ENCODE measurements at regions not wholly inside any gene's neighbourhood (a gene's known extent, or its start where the extent isn't known, plus 50 kb on each side); places are given as distances from the start of the nearest gene placed in this dataset.

- Mint-ChIP-seq H3K4me3 (ENCODE audit: unreplicated experiment) (no peak overlapping the region), H3K9me3 (ENCODE audit: low read depth) (peaks cover 16% of the 10 kb centered on the region), H3K4me1 (ENCODE audit: low read depth) (peaks cover 6% of the 10 kb centered on the region), H3K27ac (ENCODE audit: unreplicated experiment) (no peak overlapping the region), H3K36me3 (ENCODE audit: low read depth) (no peaks in the 10 kb centered on the region), H3K27me3 (ENCODE audit: low read depth) (no peaks in the 10 kb centered on the region)
- DNase-seq (ENCODE audit: low spot score), result no peak
- TF ChIP-seq, protein P1, sequence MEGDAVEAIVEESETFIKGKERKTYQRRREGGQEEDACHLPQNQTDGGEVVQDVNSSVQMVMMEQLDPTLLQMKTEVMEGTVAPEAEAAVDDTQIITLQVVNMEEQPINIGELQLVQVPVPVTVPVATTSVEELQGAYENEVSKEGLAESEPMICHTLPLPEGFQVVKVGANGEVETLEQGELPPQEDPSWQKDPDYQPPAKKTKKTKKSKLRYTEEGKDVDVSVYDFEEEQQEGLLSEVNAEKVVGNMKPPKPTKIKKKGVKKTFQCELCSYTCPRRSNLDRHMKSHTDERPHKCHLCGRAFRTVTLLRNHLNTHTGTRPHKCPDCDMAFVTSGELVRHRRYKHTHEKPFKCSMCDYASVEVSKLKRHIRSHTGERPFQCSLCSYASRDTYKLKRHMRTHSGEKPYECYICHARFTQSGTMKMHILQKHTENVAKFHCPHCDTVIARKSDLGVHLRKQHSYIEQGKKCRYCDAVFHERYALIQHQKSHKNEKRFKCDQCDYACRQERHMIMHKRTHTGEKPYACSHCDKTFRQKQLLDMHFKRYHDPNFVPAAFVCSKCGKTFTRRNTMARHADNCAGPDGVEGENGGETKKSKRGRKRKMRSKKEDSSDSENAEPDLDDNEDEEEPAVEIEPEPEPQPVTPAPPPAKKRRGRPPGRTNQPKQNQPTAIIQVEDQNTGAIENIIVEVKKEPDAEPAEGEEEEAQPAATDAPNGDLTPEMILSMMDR (IDR thresholded peaks at IDR 0.05), result no peak
Measured at GRCh38 chr4:156242390-156242789, 288.7 kb upstream of the CTSO start.

DNA sequence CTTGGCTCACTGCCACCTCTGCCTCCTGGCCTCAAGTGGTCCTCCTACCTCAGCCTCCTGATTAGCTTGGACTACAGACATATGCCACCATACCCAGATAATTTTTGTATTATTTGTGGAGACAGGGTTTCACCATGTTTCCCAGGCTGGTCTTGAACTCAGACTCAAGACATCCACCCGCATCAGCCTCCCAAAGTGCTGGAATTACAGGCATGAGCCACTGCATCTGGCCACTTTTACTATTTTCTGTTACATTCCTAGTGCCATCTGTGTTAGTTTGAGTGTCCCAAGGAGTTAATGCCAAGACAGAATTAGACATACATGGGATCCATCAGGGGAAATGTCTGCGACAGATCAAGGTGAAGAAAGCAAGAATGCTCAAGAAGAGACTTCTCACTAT lies 288.2 kb upstream of the CTSO start:
- peaks cover 6% of the 10 kb centered on the region for H3K4me1 Mint-ChIP-seq (ENCODE audit: low read depth)
- no peak overlapping the region for H3K27ac Mint-ChIP-seq (ENCODE audit: unreplicated experiment)
- H3K27me3 Mint-ChIP-seq (ENCODE audit: low read depth), result no peaks in the 10 kb centered on the region
- DNase-seq (ENCODE audit: low spot score), result no peak
- H3K4me3 Mint-ChIP-seq (ENCODE audit: unreplicated experiment), result no peak overlapping the region
- TF ChIP-seq, protein P1 (IDR thresholded peaks at IDR 0.05), result no peak
- peaks cover 16% of the 10 kb centered on the region for H3K9me3 Mint-ChIP-seq (ENCODE audit: low read depth)
- no peaks in the 10 kb centered on the region for H3K36me3 Mint-ChIP-seq (ENCODE audit: low read depth)

DNA sequence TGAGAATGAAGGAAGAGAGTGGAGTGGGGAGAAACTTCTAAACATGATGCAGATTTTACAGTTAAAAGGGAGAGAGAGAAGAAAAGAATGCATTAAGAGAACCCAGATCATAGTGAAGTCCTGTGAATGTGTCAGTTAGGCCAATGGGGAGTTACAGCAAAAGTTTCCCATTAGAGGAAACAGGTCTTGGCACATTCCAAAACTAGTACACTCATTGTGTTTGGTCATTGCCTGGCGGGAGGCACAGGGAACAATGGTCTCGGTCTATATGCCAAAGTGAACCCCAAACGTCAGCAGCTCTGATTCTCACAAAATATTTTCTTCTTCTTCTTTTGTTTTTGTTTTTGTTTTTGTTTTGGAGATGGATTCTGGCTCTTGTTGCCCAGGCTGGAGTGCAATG lies 284.5 kb upstream of the CTSO start:
- Mint-ChIP-seq H3K4me1 (ENCODE audit: low read depth) (peaks cover 6% of the 10 kb centered on the region), H3K27ac (ENCODE audit: unreplicated experiment) (no peak overlapping the region), H3K9me3 (ENCODE audit: low read depth) (peaks cover 3% of the 10 kb centered on the region), H3K36me3 (ENCODE audit: low read depth) (peaks cover 1% of the 10 kb centered on the region), H3K4me3 (ENCODE audit: unreplicated experiment) (no peak overlapping the region), H3K27me3 (ENCODE audit: low read depth) (no peaks in the 10 kb centered on the region)
- no peak for DNase-seq (ENCODE audit: low spot score)
- TF ChIP-seq, protein P1 (IDR thresholded peaks at IDR 0.05), result no peak

DNA sequence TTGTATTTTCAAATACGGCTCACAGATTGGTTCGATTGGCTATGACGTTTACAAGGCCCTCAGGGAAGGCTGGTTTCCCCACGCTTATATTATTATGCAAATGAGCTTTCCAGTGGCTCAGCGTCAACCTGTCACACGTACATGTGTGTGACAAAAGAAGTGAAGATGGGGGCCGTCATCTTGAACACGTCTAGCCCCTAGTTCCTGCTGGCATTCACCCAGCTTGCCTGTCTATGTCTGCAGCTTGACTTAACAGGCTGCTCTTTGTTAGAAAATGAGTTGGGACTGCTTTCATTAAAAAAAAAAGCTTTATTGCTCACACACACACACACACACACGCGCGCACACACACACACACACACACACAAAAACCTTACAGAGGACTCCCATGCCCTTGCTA lies 283.6 kb upstream of the CTSO start:
- TF ChIP-seq, protein P1 (IDR thresholded peaks at IDR 0.05), result no peak
- Mint-ChIP-seq H3K4me3 (ENCODE audit: unreplicated experiment) (no peak overlapping the region), H3K4me1 (ENCODE audit: low read depth) (peaks cover 3% of the 10 kb centered on the region), H3K27me3 (ENCODE audit: low read depth) (no peaks in the 10 kb centered on the region), H3K9me3 (ENCODE audit: low read depth) (peaks cover 3% of the 10 kb centered on the region), H3K36me3 (ENCODE audit: low read depth) (peaks cover 1% of the 10 kb centered on the region), H3K27ac (ENCODE audit: unreplicated experiment) (no peak overlapping the region)
- DNase-seq (ENCODE audit: low spot score), result no peak

DNA sequence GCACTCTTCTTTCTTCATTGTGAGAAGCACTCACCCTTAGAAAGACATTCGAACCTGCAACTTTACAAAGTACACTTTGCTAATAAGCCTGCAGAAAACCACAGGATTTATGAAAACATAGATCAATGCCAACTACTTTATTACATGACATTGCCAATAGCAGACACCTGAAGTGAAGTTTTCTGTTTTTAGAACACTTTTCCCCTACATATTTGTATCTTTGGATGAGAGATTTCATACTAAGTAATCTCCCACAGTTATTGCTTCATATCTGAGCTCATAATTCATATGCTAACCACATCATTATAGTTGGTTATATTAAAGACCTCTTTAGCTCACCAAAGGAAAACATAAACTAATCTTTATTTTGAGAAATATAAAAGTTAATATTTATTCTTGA lies 276.5 kb upstream of the CTSO start:
- Mint-ChIP-seq H3K4me1 (ENCODE audit: low read depth) (peaks cover 10% of the 10 kb centered on the region), H3K9me3 (ENCODE audit: low read depth) (no peaks in the 10 kb centered on the region), H3K4me3 (ENCODE audit: unreplicated experiment) (no peak overlapping the region), H3K36me3 (ENCODE audit: low read depth) (no peaks in the 10 kb centered on the region), H3K27ac (ENCODE audit: unreplicated experiment) (no peak overlapping the region), H3K27me3 (ENCODE audit: low read depth) (no peaks in the 10 kb centered on the region)
- DNase-seq (ENCODE audit: low spot score), result no peak
- TF ChIP-seq, protein P1 (IDR thresholded peaks at IDR 0.05), result no peak
